HG02884 (cell line): ENCODE measurements at regions not wholly inside any gene's neighbourhood (a gene's known extent, or its start where the extent isn't known, plus 50 kb on each side); places are given as distances from the start of the nearest gene placed in this dataset.
"Not testable (repeated sequence)": the region's sequence is repeated elsewhere in the genome, so short reads cannot be mapped to it uniquely, and the experiment has no call there.

Source experiments
- ATAC-seq: cut with Tn5 transposase; IDR thresholded peaks from one replicate; pipeline ENCODE4 v1.9.1; 2021; ENCODE audit warnings: mild to moderate bottlenecking, moderate library complexity; ENCODE audit not compliant: unreplicated experiment

GRCh38 chr18:42532119-42532518, 577.1 kb downstream of the PIK3C3 start:
- ATAC-seq, result no peak

- ATAC-seq, result no peak
Measured at GRCh38 chr18:42533009-42533575, 578.1 kb downstream of the PIK3C3 start.

DNA sequence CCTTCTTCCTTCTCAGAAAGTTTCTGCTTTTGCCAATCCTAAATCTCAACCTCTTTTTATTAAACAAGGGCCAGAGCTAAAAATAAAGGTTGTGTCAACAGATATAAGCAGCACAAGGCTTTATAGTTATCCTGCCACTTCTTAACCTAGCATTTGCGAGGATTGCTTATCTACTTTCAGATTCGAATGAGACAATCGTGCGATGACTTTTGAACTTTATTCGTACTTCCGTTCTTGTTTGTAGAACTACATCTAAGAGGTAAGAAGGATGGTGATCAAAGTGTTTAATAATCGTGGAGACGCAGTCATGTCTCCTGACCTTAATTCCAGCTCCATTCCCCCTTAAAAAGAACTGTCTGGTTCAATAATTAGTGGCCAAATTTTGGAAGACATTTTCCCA, 578.6 kb downstream of the PIK3C3 start:
- ATAC-seq, result no peak

DNA sequence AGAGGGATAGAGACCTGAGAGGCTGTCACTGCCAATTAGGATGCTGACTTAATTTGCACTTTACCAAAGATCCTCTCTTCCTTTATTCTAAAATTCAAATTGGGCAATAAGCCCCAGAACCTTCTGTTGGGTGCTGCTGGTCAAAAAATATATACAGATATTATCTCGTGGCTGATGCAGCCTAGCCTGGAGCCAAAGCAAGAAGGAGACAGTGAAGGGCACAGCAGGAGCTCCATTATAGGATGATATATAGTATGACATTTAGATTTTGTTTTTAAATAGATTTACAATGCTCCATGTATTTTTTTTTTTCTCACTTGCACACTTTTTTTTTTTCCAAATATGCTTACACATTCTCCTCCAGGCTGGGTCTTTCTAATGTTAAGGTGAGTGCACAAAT, 579.3 kb downstream of the PIK3C3 start:
- ATAC-seq, result no peak

DNA sequence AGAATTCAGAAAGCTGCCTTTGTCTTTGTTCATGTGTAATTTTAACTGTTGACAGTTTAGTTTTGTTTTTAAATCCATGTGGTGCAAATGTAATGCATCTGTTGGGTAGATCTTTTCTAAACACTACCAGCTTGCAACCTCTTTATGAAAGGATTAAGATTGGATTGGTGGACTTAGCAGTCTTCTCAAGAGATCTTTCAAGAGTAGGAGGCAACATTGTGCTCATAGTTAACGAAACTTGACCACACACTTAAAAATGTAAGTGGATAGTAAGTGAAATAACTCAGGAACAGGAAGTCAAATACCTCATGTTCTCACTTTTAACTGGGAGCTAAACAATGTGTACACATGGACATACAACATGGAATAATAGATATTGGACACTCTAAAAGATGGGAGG, 579.0 kb downstream of the RIT2 start:
- ATAC-seq, result no peak

- no peak for ATAC-seq
Measured at GRCh38 chr18:42537291-42537690, 578.2 kb downstream of the RIT2 start.

DNA sequence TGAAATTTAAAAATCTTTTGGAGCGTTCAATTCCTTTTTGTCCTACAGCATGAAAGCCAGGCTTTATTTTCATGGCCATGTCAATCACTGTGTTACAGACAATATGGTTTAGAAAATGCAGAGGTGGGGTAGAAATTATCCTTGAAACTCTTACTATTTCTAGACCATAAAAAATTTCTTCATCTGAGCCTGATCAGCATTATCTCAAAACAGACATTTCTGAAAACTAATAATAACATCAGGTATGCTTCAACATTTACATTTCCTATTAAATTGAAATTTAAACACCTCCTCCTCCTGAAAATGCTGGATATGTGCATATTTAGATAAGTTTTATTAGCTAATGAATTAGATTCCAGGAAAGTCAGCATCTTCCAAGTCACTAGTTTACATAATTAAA, 570.6 kb downstream of the RIT2 start:
- ATAC-seq, result no peak

- no peak for ATAC-seq
Measured at GRCh38 chr18:42545825-42546224, 569.7 kb downstream of the RIT2 start.

DNA sequence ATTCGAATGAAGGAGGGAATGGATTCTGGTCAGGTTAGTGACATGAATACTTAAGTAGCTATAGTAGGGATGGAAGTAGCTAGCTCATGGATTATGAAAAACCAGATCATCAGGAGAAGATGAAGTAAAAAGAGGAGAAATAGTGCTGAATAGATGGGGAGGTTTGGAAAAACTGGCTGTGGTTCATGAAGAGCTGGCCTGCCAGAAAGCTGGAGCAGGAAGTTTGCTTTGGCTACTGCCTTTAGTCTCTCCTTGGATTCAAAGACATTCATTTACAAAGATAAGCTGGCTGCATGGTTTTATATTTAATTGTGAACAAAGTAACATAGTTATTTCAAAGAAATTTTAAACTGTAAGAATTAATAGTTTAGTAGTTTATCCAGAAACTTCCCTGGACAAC, 567.0 kb downstream of the RIT2 start:
- no peak for ATAC-seq

DNA sequence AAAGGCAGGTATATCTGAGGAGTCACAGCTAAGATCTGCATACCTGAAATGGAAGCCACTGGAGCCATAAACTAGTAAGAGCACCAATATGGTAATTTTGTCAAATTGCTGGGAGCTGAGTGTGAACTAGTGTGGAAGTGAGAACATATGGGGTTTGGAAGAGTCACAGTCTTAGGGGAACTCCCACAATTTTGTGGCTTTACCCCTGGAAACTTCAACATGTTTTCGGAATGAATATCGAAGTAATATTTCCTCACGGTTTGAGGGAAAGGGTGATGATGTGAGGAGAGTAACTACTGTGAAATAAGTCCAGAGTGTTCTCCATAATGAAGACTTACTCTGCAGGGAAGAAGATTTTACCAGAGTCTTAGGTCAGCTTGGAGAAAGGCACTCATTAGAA, 565.9 kb downstream of the RIT2 start:
- ATAC-seq, result no peak

GRCh38 chr18:42552559-42552958, 562.9 kb downstream of the RIT2 start:
- not testable (repeated sequence) for ATAC-seq

DNA sequence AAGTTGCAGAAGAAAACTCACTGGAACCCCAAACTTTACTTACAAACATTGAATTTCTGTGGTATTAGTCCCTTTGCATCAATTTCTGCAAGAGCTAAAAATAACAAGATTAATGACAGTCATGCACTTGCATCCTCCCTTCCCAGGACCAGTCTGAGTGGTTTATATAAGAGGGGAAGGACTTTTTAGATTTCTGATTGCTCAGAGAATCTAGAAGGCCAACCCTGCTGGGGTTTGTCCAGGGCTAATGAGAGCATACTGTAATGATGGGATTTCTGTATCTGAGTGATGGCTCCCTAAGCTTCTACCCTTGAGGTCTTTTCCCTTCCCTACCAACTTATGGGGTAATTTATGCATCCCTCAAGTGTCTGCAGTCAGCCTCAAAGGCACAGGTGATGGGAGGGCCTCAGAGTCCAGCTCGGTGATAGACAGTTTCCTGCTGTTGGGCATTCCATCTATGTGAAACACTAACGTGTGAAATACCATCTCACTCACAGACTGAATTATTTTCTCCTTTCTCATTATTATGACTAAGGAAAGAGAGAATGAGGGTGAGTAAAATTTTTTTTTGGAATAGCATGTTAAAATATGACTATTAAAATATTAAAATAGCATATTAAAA, 556.3 kb downstream of the RIT2 start:
- no peak for ATAC-seq

- ATAC-seq, result no peak
Measured at GRCh38 chr18:42561521-42561920, 554.0 kb downstream of the RIT2 start.

DNA sequence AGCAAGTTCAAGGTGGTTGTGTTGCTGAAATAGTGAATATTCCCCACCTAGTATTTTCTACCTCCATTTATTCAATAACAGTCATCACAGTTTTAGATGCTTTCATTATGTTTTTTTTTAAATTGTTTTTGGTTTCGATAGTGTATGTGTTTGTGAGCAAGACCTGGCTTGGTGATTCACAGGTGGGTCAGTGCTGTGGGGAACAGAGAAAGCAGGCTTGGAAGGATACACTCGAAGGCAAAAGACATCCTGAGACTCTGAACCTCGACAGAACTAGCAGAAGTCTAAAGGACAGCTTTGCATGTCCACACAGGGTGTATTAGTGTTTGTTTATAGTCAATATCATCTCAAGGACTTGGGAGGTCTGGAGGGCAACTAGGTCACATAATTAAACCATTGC, 551.5 kb downstream of the RIT2 start:
- no peak for ATAC-seq

DNA sequence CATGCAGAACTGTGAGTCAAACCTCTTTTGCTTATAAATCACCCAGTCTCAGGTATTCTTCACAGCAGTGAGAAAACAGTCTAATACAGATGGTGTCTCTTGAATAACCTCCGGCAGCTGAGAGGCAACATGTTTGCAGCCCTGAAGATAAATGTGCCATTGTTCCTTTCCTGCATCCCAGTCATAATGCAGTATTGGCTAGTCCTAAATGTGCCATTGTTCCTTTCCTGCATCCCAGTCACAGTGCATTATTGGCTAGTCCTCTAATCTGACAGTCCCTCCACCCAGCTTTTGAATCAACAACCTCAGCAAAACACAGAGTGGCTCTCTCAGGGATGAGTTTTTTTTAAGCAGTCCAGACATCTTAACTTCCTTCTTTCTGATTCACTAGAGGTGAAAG, 550.7 kb downstream of the RIT2 start:
- no peak for ATAC-seq

GRCh38 chr18:42568773-42569172, 546.7 kb downstream of the RIT2 start:
- no peak for ATAC-seq

- no peak for ATAC-seq
Measured at GRCh38 chr18:42574871-42575270, 540.6 kb downstream of the RIT2 start.

DNA sequence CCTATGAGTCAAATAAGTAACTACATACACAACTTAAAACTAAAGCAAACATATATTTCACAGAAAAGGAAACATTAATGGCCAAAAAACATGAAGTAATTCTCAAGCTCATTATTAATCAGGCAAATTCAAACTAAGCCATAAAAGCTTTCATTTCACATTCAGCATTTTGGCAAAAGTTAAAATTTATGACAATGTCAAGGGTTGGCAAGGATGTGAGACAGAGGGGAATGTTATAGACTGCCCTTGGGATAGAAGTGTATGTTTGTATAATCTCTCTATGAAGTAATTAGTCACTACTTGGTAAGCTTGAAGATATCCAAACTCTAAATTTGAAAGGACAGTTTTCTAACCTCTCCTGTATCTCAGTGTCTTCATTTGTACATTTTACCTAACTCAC, 539.4 kb downstream of the RIT2 start:
- no peak for ATAC-seq

DNA sequence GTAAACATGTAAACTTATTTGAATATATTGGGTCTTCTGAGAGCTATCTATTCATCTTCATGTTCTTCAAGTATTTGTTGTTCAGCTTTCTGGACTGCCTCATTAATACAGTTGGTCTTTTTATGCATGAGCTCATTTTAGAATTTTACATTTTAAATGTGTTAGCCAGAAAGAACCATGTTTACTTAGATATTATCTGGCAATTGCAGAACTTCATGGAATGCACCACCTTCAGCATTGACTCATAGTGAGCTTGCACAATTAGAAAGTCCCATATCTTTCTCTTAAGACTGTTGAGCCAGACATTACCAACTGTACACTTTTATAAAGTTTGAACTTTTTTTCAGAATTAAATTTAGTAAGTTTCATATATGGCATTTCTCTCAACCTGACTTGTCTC, 536.7 kb downstream of the RIT2 start:
- ATAC-seq, result no peak

DNA sequence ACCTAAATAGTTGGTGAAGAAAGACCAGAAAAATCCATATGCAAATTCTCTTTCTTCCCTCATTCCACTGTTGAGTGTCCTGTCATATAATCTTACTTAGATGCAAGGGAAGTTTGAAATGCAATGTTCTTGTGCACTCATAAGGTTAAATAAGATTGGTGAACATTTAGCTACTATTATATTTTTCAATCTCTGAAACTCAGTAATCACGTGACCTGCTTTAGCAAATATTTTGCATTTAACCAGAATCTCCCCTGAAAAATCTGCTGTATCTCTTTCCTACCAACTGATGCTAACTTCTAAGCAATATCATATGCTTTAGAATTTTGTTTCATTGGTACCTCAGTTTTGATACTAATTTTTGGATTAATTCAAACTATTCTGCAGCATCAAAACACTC, 533.2 kb downstream of the RIT2 start:
- no peak for ATAC-seq

DNA sequence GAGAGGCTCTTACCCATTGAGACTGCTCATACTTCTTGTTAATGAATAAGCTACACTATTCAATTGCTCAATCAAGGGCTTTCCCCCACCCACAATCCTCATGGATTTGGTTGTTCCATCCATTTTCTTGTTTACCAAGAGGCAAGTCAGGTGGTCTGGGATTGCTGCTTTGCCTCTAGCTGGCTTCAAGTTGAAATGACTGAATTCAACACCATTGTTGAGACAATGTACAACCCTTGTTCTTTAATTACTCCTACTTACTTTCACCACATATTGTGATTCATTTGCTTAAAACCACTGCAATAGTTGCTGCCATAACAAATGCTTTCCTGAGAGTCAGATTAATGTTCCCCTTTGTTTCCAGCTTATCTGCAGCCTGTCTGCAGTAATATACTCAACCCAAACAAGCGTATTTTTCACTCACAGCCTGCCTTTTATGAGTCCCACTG, 532.2 kb downstream of the RIT2 start:
- no peak for ATAC-seq

GRCh38 chr18:42586601-42587000, 528.9 kb downstream of the RIT2 start:
- no peak for ATAC-seq

DNA sequence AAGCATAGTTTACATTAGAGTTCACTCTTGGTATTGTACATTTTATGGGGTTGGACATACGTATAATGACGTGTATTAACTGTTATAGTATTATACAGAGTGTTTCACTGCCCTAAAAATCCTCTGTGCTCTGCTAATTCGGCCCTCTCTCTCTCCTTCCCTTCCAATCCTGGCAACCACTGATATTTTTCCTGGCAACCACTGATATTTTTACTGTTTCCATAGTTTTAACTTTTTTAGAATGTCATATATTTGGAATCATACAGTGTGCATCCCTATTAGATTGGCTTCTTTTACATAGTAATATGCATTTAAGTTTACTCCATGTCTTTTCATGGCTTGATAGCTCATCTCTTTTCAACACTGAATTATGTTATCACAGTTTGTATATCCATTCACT, 526.7 kb downstream of the RIT2 start:
- ATAC-seq, result no peak
